Ascending aorta (tissue), 2 donors: ENCODE measurements at regions not wholly inside any gene's neighbourhood (a gene's known extent, or its start where the extent isn't known, plus 50 kb on each side); places are given as distances from the start of the nearest gene placed in this dataset.

ENCODE experiments used
- DNase-seq, 2 donors: peaks; one replicate each; pipeline ENCODE4 v3.0.0-alpha.2; 2019; ENCODE audit warnings: low spot score in 2 of 2
- H3K27ac ChIP-seq, 2 donors: fragments of 200-600 bp; sonication (generic); one replicate each; pipeline ENCODE4 v1.5.1; 2016 to 2017; ENCODE audit warnings: mild to moderate bottlenecking in 1 of 2
- H3K27me3 ChIP-seq: fragments of 200-600 bp; sonication (generic); one replicate; pipeline ENCODE4 v1.5.1; 2017
- H3K36me3 ChIP-seq, 2 donors: fragments of 200-600 bp; sonication (generic); one replicate each; pipeline ENCODE4 v1.5.1; 2016
- H3K4me1 ChIP-seq, 2 donors: fragments of 200-600 bp; sonication (generic); one replicate each; pipeline ENCODE4 v1.5.1; 2016 to 2017; ENCODE audit warnings: mild to moderate bottlenecking in 1 of 2
- H3K4me3 ChIP-seq, 2 donors: fragments of 200-600 bp; sonication (generic); one replicate each; pipeline ENCODE4 v1.5.1; 2016 to 2017; ENCODE audit warnings: mild to moderate bottlenecking in 1 of 2
- H3K9me3 ChIP-seq, 2 donors: fragments of 200-600 bp; sonication (generic); one replicate each; pipeline ENCODE4 v1.5.1; 2016
- intact Hi-C: fragments of 100-400 bp; cut with DNase I; formaldehyde crosslinking; loops from one replicate; pipeline ENCODE4 v1.15.1; 2023
- TF ChIP-seq, protein P1 (sequence below), 3 experiments: fragments of 200-600 bp in 2 of 3; fragments of 450-650 bp in 1 of 3; sonication (generic) in 2 of 3; IDR thresholded peaks; one replicate each; pipeline ENCODE4 v1.5.1; 2016 to 2019; ENCODE audit warnings: antibody characterized with exemption in 3 of 3, mild to moderate bottlenecking in 1 of 3, moderate library complexity in 1 of 3

DNA sequence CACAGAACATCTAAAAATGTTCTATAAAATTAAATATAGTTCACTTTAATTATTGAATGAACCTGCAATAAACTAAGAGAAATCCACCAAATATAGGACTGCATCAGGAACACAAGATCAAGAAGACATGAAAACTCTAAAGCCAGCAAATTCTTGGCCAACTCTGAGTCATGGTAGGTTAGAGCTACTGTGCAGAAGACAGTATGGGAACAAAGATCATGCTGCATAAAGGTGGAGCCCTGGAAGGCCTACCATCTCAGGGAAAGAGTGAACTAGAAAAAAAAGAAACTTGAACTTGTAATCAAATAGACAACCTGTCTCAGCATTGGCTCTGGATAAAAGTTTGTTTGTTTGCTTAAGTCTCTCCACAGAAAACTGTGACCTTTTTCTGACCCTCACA is 66.9 kb upstream of the CNOT2 start:
- no peak overlapping the region for H3K4me3 ChIP-seq
- TF ChIP-seq, protein P1, sequence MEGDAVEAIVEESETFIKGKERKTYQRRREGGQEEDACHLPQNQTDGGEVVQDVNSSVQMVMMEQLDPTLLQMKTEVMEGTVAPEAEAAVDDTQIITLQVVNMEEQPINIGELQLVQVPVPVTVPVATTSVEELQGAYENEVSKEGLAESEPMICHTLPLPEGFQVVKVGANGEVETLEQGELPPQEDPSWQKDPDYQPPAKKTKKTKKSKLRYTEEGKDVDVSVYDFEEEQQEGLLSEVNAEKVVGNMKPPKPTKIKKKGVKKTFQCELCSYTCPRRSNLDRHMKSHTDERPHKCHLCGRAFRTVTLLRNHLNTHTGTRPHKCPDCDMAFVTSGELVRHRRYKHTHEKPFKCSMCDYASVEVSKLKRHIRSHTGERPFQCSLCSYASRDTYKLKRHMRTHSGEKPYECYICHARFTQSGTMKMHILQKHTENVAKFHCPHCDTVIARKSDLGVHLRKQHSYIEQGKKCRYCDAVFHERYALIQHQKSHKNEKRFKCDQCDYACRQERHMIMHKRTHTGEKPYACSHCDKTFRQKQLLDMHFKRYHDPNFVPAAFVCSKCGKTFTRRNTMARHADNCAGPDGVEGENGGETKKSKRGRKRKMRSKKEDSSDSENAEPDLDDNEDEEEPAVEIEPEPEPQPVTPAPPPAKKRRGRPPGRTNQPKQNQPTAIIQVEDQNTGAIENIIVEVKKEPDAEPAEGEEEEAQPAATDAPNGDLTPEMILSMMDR (IDR thresholded peaks at IDR 0.05): no peak
- H3K27me3 ChIP-seq: no peaks in the 10 kb centered on the region
- intact Hi-C loops: no loop called here
- H3K36me3 ChIP-seq: no peaks in the 10 kb centered on the region
- H3K4me1 ChIP-seq: no peaks in the 10 kb centered on the region
- H3K27ac ChIP-seq: no peak overlapping the region
- DNase-seq: no peak
- H3K9me3 ChIP-seq: no peaks in the 10 kb centered on the region

DNA sequence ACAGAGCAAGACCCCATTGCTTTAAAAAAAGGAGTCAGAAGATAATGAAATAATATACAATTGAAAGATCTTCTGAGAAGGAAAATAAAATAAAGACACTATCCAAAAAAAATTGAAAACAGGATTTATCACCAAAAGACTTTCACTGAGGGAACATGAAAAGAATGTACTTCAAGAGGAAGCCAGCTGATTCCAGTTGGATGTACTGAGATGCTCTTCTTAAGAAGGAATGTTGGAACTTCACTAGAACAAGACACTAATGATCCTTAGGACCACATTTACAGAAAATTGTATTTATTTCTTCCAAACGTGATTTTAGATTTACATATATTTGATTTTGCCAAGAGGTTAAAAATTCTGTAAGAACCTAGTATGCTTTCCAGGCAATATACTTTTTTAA is 65.6 kb upstream of the CNOT2 start:
- intact Hi-C loops: no loop called here
- no peaks in the 10 kb centered on the region for H3K4me1 ChIP-seq
- no peak overlapping the region for H3K4me3 ChIP-seq
- no peaks in the 10 kb centered on the region for H3K9me3 ChIP-seq
- H3K27ac ChIP-seq: no peak overlapping the region
- no peaks in the 10 kb centered on the region for H3K27me3 ChIP-seq
- TF ChIP-seq, protein P1 (IDR thresholded peaks at IDR 0.05): no peak
- H3K36me3 ChIP-seq: no peaks in the 10 kb centered on the region
- no peak for DNase-seq

DNA sequence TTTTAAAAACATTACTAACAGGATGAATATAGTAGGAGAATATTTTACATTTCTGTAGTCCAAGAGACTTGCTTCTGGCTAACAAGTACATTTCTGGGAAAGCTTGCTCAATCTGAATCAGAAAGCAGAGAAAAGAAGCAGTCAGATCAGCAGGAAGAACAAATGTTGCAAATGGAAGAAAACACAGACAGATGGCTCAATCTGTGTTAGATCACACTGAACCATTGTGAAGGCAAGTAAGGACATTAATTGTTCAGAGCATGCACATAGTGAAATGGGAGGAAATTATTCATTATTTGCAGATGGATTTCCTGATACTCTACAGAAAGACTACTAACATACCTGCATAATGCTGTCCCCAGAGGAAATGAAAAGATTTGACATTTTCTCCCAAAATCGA is 65.2 kb upstream of the CNOT2 start:
- Histone ChIP-seq H3K27ac (no peak overlapping the region), H3K36me3 (no peaks in the 10 kb centered on the region), H3K27me3 (no peaks in the 10 kb centered on the region), H3K9me3 (no peaks in the 10 kb centered on the region), H3K4me1 (no peaks in the 10 kb centered on the region), H3K4me3 (no peak overlapping the region)
- intact Hi-C loops: no loop called here
- no peak for DNase-seq
- TF ChIP-seq, protein P1 (IDR thresholded peaks at IDR 0.05): no peak

DNA sequence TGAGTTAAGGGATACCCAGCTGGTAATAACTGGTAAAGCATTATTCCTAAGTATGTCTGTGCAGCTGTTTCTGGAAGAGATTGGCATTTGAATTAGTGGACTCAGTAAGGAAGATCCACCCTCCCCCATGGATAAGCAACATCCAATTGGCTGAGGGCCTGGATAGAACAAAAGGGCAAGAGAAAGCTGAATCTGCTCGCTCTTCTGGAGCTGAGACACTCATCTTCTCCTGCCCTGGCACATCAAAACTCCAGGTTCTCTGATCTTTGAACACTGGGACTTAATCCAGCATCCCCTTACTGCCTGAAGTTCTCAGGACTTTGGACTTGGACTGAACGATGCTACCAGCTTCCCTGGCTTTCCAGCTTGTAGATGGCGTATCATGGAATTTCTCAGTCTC is 63.1 kb upstream of the CNOT2 start:
- Histone ChIP-seq H3K4me3 (no peak overlapping the region), H3K27ac (no peak overlapping the region), H3K36me3 (no peaks in the 10 kb centered on the region), H3K9me3 (no peaks in the 10 kb centered on the region), H3K27me3 (no peaks in the 10 kb centered on the region), H3K4me1 (no peaks in the 10 kb centered on the region)
- no peak for DNase-seq
- intact Hi-C loops: no loop called here
- TF ChIP-seq, protein P1 (IDR thresholded peaks at IDR 0.05): no peak

DNA sequence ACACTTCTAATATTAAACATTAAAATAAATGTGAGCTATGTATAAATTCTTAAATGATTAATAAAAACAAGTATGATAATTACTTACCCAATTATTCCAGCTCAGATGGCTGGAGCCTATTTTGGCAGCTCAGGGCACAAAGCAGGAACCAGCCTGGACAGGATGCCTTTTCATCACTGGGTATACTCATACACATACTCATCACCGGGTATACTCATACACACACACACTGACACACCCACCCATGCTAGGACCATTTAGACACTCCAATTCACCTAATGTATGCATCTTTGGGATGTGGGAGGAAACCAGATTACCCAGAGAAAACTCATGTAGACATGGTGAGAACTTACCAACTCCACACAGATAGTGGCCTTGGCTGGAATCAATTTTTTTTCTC is 57.9 kb upstream of the CNOT2 start:
- TF ChIP-seq, protein P1 (IDR thresholded peaks at IDR 0.05): no peak
- no peak overlapping the region for H3K4me3 ChIP-seq
- no peak for DNase-seq

DNA sequence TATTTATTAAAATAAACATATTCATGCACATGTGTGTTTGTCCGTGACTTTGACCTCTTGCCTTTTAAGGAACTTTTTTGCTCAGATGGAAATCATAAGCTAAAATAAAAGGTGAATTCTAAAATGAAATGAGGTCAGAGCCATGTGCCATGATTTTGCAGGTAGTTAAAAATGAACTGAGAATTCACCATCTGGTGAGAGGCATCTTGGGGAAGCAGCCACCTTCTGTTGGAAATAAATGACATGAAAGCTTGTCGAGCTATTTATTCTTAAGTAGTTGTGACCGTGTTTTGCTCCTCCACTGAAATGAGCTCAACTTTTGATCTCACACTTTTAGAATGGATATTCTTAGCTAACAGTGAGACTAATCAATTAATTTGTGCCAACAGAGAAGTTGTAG is 56.8 kb upstream of the CNOT2 start:
- H3K4me1 ChIP-seq: no peaks in the 10 kb centered on the region

More for the DNA sequence above, 57.9 kb upstream of the CNOT2 start:
- H3K9me3 ChIP-seq: no peaks in the 10 kb centered on the region
- H3K27ac ChIP-seq: no peak overlapping the region
- H3K36me3 ChIP-seq: no peaks in the 10 kb centered on the region
- intact Hi-C loops: no loop called here
- H3K27me3 ChIP-seq: no peaks in the 10 kb centered on the region
- no peaks in the 10 kb centered on the region for H3K4me1 ChIP-seq

More for the DNA sequence above, 56.8 kb upstream of the CNOT2 start:
- no peaks in the 10 kb centered on the region for H3K36me3 ChIP-seq
- DNase-seq: no peak
- intact Hi-C loops: no loop called here
- no peak overlapping the region for H3K4me3 ChIP-seq
- no peaks in the 10 kb centered on the region for H3K27me3 ChIP-seq
- no peaks in the 10 kb centered on the region for H3K9me3 ChIP-seq
- TF ChIP-seq, protein P1 (IDR thresholded peaks at IDR 0.05): no peak
- H3K27ac ChIP-seq: no peak overlapping the region
